CD4-positive, alpha-beta T cell treated with Interleukin-21 for 1 hour (primary cell): ENCODE measurements at regions not wholly inside any gene's neighbourhood (a gene's known extent, or its start where the extent isn't known, plus 50 kb on each side); places are given as distances from the start of the nearest gene placed in this dataset.
"Not testable (repeated sequence)": the region's sequence is repeated elsewhere in the genome, so short reads cannot be mapped to it uniquely, and the experiment has no call there.

Experiments
- DNase-seq: peaks from one replicate; pipeline ENCODE4 v3.0.0-alpha.2; 2020

- no peak for DNase-seq
Observed at GRCh38 chr5:101917166-101917565, 378.9 kb downstream of the SLCO4C1 start.

GRCh38 chr5:101915554-101915953 lies 380.5 kb downstream of the SLCO4C1 start:
- no peak for DNase-seq

DNA sequence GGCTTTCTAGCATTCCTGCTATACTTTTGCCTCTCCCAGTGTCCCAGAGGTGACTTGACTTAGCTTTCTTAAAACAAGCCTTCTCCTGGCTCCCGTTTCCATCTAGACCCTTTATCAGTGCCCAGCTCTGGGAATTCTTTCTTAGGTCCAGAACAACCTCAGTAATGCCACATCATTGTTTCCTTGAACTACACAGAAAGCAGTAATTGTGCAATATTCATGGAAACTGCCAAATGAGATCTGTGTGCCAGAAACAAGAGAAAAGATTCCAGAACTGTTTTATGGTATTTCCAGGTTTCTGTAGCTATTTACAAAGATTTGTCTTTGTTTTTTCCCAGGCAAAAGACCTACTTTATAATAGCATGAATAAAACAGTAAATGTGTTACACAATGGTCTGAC lies 391.3 kb downstream of the SLCO4C1 start:
- no peak for DNase-seq

- DNase-seq = no peak
Observed at GRCh38 chr5:101897914-101898313, 398.2 kb downstream of the SLCO4C1 start.

DNA sequence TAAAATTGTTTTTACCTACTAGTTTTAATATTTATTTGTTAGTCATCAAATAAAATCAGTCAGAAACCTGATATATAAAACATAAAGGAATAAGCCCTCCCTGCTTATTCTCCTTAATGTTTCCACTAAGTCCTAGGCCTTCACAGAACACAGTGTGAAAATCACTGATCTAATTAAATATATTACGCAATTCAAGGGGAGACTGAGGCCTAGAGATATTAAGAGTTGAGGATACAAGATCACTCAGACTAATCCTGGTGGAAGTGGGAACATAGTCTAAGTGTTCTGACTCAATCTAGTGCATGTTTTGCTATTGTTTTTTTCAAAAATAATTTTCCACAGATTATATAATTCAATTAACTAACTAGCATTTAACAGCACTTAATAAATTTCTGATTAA lies 401.1 kb downstream of the SLCO4C1 start:
- no peak for DNase-seq

DNA sequence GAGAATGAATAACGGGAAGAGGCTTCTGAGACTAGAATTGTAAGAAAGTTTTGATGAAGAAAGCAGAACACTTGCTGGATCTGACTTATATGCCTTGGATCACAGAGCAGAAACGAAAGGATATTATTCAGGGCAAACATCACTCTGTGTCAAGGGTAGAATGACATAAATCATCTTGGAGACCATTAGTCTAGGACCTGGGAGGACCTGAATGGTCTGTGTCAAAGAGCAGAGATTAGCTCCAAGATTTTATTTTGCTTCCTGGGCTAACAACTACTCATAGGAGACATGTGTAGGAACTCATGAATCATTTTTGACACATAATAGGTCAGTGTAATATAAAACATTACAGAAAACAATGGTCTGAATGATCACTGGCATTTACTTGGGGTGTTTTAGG lies 417.9 kb downstream of the SLCO4C1 start:
- DNase-seq = no peak

DNA sequence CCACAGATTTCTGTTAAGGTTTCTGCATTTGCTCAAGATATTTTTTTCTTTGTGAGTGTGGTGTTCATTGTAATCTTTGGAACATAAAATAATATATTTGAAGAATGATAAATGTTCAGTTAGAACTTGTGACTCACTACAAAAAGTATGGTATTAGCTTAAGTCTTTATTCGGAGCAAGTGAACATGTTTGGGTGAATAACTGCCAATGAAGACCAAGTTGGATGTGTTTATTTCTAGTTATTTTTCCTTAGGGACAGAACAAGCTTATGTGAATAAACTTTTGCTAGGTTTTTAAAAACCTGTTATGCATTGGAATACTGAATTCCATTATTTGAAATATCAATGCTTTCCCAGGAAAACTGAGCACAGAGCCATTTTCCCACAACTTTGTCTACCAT lies 418.6 kb downstream of the SLCO4C1 start:
- DNase-seq = no peak

DNA sequence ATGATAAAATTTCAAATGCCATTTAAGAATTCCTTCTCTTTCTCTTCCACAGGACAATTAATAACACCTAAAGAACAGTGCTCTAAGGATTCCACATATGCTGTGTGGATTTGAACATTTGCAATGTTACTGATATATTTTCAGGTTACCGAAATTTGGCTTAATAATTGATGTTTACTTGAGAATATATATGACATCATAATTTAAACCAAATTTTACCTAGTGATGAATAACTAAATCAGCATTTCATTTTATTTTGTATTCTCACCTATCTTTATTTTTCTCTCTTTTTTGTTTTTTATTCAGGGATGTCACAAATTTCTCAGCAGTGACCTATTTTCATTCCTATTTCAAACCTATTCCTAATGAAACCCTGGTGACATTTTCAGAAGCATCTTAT lies 429.6 kb downstream of the SLCO4C1 start:
- DNase-seq = no peak

DNA sequence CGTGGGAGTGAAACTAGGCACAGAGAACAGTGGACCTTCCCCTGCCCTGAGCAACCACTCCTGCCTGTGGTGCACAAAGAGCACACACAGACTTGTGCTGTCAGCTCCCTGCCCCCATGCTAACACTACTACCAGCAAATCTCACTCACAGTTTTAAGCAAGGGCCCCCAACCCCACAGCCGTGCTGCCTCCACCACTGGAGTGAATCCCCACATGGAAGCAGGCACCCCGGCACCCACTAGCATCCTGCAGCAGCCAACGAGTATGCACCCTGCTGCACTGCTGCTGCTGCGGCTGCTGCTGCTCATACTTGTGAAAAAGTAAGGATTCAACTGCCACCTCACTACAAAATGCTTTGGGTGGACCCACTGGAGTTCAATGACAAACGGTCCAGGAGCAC lies 435.5 kb downstream of the SLCO4C1 start:
- DNase-seq = no peak

DNA sequence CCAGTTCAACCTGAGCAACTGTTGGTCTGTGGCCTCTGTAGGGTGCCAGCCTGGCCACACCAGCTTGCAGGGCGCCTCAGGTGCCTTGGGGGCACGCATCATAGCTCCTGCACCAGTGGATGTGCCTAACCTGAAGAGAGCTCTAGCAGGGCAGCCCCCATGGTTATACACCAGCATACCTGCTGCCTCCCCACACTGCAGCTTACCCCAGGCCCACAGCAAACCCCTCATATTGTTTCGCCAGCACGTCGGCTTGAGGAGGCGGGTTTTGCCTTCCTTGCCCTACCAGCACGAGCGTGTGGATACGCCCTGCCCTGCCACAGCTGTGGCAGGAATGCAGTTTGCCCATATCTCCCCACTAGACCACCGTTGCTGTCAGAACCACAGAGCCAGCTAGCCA lies 435.9 kb downstream of the SLCO4C1 start:
- no peak for DNase-seq

DNA sequence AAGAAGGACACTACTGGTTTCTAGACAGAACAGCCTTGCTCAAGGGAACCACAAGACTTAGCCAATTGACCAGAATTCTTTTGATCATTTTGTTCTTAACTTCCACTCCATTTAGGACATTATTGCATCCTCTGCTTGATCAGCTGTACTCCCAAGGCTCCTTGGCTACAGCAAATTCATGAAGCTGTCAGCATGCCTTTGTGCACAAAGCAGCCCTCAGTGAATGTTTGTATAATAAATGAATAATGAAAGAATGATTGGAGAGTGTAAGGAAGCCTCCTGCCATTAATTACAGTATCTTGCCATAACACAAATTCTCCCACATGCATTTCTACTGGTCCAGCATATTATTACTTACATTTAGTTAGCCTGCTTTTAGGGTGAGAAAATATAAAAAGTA lies 449.6 kb downstream of the SLCO4C1 start:
- DNase-seq = no peak

GRCh38 chr5:101843055-101843454 lies 453.0 kb downstream of the SLCO4C1 start:
- no peak for DNase-seq

DNA sequence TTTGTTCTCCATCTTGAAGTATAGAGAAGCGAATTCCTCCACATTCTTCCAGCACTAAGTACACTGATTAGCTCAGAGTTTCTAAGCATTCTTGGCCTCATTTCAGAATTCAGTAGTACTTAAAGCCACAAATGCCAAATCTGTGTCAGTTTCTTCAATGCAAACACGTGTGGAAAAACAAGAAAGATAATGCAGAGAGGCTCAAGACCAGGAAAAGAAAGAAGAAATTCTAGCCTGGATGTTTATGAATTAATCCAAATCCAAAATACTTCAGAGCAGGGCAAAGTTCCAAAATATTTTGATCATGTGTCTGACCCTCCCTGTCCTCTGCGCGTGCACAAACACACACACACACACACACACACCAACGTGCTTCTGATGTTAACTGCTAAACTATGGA lies 457.6 kb downstream of the SLCO4C1 start:
- no peak for DNase-seq

DNA sequence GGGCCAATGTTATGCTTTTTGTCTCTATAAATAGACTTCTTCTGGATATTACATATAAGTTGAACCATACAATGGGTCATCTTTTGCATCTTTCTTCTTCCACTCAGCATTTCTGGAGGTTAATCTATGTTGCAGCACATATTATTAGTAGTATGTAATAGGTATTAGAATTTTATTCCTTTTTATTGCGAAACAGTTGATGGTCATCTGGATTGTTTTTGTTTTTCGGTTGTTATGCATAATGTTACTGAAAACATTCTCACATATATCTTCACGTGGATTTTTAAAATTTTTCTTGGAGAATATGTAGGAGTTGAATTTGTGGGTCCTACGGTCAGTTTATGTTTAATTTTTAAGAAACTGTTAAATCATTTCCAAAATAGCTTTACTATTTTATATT lies 466.8 kb downstream of the SLCO4C1 start:
- no peak for DNase-seq

DNA sequence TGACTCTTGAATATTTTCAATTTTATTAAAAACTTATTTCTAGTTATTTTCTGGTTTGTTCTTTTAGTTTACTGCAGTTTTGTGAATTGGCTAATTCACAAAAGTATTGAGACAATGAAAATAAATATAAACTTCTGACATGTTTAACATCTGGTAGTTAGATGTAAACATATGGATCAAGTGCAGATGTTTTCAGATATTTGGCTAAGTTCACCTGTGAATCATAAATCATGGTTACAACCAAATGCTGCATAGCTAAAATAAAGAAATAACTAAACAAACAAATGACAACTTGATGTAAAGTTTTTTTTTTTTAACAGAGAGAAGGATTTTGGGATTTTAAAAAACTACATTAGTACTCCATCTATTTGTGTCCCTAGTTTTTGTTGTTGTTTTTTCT lies 484.6 kb downstream of the SLCO4C1 start:
- DNase-seq = no peak

DNA sequence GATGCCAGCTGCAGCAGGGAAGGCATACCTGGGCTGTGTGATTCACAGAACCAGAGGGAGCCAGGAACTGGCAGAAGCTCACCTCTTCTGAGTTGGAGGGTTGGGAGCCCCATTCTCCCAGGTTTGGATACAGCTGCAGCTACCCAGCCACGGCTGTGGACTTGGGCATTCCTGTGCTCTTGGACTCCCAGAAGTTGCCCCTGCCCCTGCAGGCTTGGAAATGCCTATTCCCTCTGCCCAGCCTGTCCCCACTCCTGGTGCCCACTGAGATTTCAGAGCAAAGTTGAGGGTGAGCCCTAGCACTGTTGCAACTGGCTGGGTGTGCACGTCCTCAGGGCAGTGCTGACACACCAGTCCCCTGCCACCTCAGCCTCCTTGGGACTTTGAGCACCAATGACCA lies 489.7 kb downstream of the SLCO4C1 start:
- no peak for DNase-seq

- DNase-seq = no peak
Observed at GRCh38 chr5:101796427-101796826, 499.7 kb downstream of the SLCO4C1 start.

DNA sequence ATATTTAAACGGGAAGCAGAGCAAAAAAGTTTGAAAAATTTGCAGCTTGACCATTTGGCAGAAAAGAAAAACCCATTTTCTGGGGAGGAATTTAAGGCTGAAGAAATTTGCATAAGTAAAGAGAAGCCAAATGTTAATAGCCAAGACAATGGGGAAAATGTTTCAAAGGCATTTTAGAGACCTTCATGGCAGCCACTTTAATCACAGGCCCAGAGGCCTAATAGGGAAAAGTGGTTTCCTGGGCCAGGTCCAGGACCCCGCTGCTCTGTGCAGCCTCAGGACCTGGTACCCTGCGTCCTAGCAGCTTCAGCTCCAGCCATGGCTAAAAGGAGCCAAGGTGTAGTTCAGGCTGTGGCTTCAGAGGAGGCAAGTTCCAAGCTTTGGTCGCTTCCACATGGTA lies 507.3 kb downstream of the SLCO4C1 start:
- DNase-seq = no peak

- no peak for DNase-seq
Observed at GRCh38 chr5:101785090-101785489, 511.0 kb downstream of the SLCO4C1 start.

- DNase-seq = no peak
Observed at GRCh38 chr5:101783241-101784013, 512.7 kb downstream of the SLCO4C1 start.

- DNase-seq = no peak
Observed at GRCh38 chr5:101782352-101783103, 513.6 kb downstream of the SLCO4C1 start.

- no peak for DNase-seq
Observed at GRCh38 chr5:101751105-101751504, 545.0 kb downstream of the SLCO4C1 start.

DNA sequence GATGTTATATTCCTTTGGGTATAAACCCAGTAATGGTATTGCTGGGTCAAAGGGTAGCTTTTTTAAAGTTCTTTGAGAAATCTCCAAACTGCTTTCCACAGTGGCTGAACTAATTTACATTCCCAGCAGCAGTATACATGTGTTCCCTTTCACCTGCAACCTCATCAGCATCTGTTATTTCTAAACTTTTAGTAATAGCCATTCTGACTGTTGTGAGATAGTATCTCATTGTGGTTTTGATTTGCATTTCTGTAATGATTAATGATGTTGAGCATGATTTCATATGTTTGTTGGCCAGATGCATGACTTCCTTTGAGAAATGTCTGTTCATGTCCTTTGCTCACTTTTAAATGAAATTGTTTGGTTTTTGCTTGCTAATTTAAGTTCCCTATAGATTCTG lies 553.1 kb downstream of the SLCO4C1 start:
- DNase-seq = not testable (repeated sequence)

DNA sequence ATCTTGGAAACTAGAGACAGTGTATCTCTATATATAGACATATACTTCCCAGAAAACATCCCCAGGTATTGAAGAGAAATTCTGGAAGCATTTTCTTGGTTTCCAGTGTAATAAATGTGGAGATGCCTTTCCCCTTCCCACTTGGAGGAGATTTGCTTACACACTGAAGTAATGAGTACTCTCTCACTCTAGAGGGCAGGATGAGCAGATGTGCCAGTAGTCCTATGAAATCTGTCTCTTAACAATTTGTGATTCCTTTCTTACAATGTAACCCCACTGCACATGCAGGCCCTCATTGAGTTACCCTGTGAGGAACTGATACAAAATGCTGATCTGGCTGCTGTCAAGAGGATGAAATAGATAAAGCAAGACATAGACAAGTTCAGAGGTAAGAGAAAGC lies 567.2 kb downstream of the SLCO4C1 start:
- DNase-seq = no peak

DNA sequence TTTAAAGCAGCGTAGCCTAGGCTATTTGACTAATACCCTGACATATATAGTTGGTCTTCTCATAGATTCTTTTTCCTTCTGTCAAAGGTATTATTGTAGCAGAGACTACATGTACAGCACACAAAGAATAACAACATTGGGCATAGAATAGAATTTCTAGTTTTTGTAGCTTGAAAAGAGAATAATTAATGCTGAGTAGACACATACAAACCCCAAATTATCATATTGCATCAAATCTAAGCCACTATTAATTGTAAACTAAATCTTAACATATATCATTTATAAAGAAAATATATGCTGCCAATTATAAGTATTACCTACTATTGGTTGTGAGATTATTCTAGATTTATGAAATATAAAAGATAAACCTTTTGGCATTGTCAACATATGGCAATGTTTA lies 574.5 kb downstream of the SLCO4C1 start:
- DNase-seq = no peak
